ENCODE measurements at regions not wholly inside any gene's neighbourhood (a gene's known extent, or its start where the extent isn't known, plus 50 kb on each side); places are given as distances from the start of the nearest gene placed in this dataset.

- TF ChIP-seq EZH2 (IDR thresholded peaks at IDR 0.05) (no peak), CTCF (IDR thresholded peaks at IDR 0.05) (no peak), EZH2phosphoT487 (IDR thresholded peaks at IDR 0.05) (no peak)
Observed at GRCh38 chr12:127503246-127503645, 763.7 kb upstream of the TMEM132C start.
